ENCODE measurements at regions not wholly inside any gene's neighbourhood (a gene's known extent, or its start where the extent isn't known, plus 50 kb on each side); places are given as distances from the start of the nearest gene placed in this dataset.

- TF ChIP-seq CTCF (IDR thresholded peaks at IDR 0.05; ENCODE audit: insufficient read depth, low read depth, low read length), result no peak
- TF ChIP-seq EZH2 (IDR thresholded peaks at IDR 0.05; ENCODE audit: insufficient read depth, low read length), result no peak
Measured at GRCh38 chr7:10592604-10593003, 381.1 kb upstream of the PHF14 start.

All from astrocyte (in vitro differentiated cells and primary cell).